ENCODE measurements at regions not wholly inside any gene's neighbourhood (a gene's known extent, or its start where the extent isn't known, plus 50 kb on each side); places are given as distances from the start of the nearest gene placed in this dataset.

- TF ChIP-seq CTCF (IDR thresholded peaks at IDR 0.05) (no peak), EP300 (IDR thresholded peaks at IDR 0.05) (no peak), POLR2A (IDR thresholded peaks at IDR 0.05) (no peak)
Measured at GRCh38 chr11:39458481-39458880, 2001.0 kb downstream of the LRRC4C start.

Data from stomach (tissue), 4 donors.